Left kidney (tissue), 1 donor: ENCODE measurements at regions not wholly inside any gene's neighbourhood (a gene's known extent, or its start where the extent isn't known, plus 50 kb on each side); places are given as distances from the start of the nearest gene placed in this dataset.

Experiments
- DNase-seq: peaks from one replicate; pipeline ENCODE4 v3.0.0-alpha.2; 2013

- DNase-seq, result no peak
These were observed 299.4 kb downstream of the ZNF516 start for GRCh38 chr18:76195601-76196000.

- DNase-seq, result no peak
These were observed 306.9 kb downstream of the ZNF516 start for GRCh38 chr18:76188097-76188496.

DNA sequence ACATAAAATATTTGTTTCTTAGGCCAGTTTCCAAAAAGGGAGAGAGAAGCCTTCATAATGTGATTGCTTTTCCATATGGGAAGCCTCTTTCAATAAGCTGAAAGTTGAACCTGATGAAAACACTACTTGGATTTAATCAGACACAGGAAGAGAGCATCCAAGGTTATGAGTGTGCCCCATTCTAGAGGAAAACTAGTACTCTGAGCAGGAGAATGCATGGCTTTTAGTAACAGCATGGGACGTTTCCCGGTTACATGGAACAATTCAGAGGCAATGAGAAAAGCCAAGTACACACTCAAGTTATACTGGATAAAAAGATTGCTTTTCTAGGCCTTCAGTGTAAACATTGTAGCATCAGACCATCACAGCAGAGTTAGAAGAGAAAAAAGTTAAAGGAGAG, 315.8 kb downstream of the ZNF516 start:
- no peak for DNase-seq

GRCh38 chr18:76177160-76177559, 317.9 kb downstream of the ZNF516 start:
- no peak for DNase-seq

DNA sequence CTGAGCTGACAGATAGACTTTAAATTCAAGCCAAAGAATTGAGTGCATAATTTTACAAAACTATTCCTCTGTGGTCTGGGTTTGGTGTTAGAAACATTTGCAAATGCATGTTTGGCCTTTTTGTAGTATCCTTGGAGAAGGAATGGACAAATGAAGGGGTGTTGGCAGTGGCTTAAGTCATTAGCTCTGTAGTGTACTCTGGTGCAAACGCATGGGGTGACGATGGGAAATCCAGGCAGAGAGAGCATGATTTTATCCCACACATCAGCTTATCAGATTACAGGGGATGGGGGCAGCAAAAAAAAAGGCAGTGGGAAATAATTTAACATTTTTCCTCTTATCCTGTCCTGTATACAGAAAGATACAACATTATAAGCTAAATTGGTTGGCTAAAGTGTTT, 320.6 kb downstream of the ZNF516 start:
- DNase-seq, result no peak

GRCh38 chr18:76169733-76170132, 325.3 kb downstream of the ZNF516 start:
- DNase-seq, result no peak

GRCh38 chr18:76167845-76168621, 327.0 kb downstream of the ZNF516 start:
- no peak for DNase-seq

DNA sequence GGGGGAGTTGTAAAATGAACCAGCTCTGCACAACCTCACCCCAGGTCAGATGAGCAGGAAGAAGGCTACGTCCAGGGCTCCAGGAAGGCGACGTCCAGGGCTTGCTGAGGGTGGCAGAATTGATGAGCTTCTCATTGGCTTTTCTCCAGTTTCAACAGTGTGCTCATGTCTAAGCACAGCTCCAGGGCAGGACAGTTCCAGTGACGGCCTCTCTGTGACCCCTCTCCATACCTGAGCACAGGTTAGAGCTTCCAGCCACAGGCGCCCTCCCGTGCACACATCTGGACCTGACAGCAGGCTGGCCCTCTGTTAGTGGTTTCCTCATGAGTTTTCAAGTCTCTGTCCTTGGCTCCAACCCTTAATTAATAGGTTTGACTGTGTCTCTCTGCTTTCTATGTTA, 327.6 kb downstream of the ZNF516 start:
- DNase-seq, result no peak

DNA sequence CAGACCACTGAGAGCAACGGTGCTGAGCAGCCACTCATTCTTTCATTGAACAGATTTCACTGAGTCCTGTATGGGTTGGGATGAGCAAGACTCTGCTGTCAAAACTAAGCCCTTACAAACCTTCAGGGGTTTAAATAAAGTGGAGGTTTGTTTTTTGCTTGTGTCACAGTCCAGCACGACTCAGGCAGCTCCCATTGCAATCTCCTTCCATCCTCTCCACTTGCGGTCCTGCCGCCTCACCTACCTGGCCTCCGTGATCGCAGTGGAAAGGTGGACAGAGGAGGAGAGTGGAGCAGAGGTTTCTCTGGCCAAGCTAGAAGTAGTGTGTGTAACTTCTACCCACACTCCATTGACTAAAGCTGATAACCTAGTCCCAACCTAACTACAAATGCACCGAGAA, 332.2 kb downstream of the ZNF516 start:
- no peak for DNase-seq

DNA sequence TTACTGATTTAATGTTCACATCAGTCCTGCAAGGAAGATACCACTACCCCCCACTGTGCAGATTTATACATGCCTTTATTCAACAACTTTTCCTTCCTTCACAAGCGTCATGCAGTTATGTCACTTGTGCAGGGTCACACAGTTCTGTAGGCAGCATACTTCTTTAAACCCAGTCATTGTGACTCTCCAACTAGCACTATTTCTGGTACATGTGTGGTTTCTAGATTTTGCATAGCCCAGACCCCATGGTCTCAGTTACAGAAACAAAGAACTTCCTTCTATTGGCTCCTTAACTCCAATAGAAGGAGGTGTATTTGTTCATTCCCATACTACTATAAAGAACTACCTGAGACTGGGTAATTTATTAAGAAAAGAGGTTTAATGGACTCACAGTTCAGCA, 333.1 kb downstream of the ZNF516 start:
- DNase-seq, result no peak

GRCh38 chr18:76153691-76154090, 341.4 kb downstream of the ZNF516 start:
- no peak for DNase-seq

DNA sequence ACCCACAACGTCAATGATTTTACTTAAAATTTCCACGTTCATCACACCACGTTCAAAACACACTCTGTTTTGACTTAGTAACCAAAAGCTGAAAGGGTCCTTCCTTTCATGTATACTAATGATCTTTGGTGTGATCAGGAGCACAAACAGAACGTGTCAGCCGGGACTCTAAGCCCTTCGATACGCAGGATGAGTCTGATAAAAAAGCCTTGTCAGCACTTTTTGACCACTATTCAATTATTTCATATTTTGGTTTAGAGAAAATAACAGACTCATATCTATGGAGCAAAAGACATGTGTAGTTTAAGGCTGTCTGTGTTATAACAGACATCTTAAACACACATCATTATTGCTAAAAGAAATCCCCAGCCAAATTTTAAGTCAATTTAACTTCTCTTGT, 345.3 kb downstream of the ZNF516 start:
- DNase-seq, result no peak

GRCh38 chr18:76149284-76149683, 345.8 kb downstream of the ZNF516 start:
- DNase-seq, result no peak

DNA sequence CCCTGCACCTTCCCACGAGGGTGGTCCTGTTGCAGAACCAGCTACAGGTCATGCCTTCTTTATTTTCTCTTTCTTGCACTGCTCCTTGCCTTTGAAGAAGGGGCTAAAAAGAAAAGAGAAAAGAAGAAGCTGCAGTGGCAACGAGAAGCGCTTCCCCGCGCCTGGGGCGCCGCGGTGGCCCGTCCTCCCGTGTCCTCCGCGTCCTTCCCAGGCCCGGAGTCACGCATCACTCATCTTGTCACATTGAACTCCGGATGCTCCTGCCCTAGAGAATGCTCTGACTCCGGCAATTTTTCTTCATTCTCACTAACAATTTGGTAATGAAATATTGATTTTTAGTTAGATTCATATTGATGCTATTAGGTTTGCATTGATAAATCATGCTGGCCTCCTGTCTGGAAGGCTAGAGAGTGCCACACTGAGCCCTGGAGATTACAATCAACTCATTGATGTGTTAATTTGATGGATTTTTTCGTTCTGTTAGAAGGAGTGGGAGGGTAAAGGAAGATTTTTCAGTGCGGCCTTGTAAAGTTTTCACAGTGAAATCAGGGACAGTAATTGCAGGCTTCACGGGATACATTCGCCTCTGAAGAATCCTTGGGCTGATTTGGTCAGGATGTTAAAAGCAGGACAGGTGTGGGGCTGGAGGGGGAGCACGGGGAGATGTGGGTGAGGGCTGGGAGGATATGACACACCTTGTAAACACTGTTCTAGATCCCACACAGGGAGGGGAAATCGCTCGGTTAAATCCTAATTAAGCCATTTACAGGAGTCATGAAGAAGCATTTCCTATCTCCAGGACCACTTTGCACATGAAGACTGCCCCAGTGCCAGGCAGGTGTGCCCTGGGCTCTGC, 349.3 kb downstream of the ZNF516 start:
- no peak for DNase-seq

DNA sequence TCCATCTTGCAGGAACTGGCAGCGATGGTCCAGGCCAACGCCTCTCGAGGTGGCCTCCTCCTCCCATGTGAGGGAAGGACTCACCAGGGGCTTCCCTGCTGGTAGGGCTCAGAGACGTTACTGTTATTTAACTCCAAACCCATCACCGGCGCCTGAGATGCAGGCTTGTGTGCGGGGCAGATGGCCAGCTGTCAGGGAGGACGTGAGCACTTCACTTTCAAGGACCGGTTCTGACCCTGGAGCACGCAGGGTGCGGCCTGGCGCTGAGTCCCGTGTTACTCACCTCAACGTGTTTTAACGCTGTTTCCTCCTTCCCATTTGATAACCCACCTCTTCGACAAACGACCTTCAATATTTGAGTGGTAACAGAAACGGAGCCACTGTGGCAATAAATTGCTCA, 350.2 kb downstream of the ZNF516 start:
- DNase-seq, result no peak

- DNase-seq, result no peak
These were observed 352.4 kb downstream of the ZNF516 start for GRCh38 chr18:76142611-76143010.

- no peak for DNase-seq
These were observed 355.2 kb downstream of the ZNF516 start for GRCh38 chr18:76139844-76140243.

DNA sequence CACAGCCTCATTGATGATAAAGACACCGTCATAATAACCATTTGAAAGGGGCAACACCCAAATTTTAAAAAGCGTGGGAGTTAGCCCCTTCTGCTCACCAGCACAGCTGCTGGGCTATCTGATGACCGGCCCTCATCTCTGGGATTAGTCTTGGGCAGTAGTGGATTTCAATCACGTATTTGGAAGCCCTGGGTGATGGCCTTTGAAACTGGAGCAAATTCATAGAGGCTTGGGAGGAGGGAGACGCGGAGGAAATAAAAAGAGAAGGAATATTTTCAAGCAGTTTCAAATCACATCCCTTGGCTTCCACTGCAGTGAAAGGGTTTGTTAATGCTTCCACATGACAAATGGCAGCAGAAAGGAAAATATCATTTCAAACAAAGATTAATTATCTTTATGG, 357.8 kb downstream of the ZNF516 start:
- no peak for DNase-seq

DNA sequence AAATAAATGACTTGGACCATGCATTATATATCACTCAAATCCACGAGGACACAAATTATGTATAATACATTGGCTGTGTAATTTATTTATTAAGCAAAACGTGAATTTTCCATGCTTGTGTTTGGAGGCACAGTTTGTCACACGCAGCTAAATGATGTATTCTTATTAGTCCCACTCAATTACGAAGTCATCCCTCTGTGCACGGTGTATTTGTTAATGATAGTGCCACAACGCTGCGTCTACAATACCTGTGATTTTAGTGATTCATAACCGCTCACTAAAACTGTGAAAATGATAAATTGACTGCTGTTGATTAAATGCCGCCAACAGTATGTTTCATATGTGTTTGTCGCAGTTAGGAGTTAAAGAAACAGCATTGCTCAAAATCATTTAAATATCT, 358.3 kb downstream of the ZNF516 start:
- no peak for DNase-seq

DNA sequence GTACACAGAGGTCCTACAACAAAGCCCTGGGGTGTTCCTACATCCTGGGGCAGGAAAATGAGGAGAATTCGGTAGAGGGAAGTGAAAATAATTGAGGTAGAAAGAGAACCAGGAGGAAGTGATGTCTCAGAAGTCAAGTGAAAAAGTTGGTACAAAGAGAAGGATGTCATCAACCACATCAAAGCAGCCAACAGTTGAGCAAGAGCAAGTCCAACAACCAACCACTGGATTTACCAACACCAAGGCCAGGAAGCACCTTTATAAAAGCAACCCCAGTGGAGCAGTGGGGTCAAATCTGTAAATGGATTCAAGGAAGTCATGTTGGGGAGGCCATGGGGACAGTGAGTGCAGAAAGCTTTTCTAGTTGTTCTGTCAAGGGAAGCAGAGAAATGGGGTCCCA, 360.4 kb downstream of the ZNF516 start:
- no peak for DNase-seq

- DNase-seq, result no peak
These were observed 361.2 kb downstream of the ZNF516 start for GRCh38 chr18:76133873-76134272.

DNA sequence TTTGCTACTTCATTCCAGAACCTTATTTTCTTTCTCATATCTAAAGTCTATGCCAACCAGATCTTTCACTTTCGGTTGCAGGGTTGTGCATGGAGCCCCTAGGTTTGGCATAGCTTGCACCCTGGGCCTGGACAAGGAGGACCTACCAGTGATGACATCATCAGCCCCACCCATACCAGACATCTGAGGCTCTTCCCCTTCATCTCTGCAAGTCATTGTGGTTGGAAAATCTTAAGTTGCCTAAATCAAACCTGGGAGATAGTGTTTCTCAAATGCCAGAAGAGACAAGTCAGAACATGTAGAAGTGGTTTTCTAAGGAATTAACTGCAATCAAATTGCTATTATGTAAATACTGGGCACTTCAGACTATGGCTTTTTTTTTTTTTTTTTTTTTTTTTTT, 363.3 kb downstream of the ZNF516 start:
- no peak for DNase-seq

- DNase-seq, result no peak
These were observed 364.2 kb downstream of the ZNF516 start for GRCh38 chr18:76130845-76131244.

DNA sequence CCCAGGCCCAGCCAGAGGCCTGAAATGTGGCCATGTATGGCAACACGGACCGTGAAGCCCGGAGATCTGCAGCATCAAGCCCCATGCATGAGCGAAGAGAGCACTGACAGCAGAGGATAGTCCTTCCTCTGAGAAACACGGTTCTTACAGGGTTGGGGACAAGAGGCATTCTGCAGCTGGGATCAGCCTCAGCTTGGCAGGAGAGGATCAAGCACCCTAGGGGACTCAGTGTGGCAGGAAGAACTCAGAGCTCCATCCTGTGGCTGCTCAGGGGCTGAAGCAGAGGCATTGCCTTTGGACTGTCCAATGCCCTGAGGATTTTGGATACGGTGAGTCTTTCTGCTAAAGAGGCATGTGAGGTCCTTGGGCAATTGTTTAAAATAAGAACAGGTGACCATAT, 368.7 kb downstream of the ZNF516 start:
- no peak for DNase-seq
